ENCODE measurements at regions not wholly inside any gene's neighbourhood (a gene's known extent, or its start where the extent isn't known, plus 50 kb on each side); places are given as distances from the start of the nearest gene placed in this dataset.

- TF ChIP-seq GATA1 (IDR thresholded peaks at IDR 0.05; ENCODE audit: low read depth, low read length) (no peak), POLR2A (IDR thresholded peaks at IDR 0.05; ENCODE audit: low read length) (no peak)
Measured at GRCh38 chr1:72466376-72466775, 184.0 kb upstream of the NEGR1 start.

All from erythroblast (primary cell).